Limb (tissue), 2 donors: ENCODE measurements at regions not wholly inside any gene's neighbourhood (a gene's known extent, or its start where the extent isn't known, plus 50 kb on each side); places are given as distances from the start of the nearest gene placed in this dataset.

Source experiments
- DNase-seq, 2 donors: peaks; one replicate each; pipeline ENCODE4 v3.0.0-alpha.2; 2016; ENCODE audit errors: extremely low spot score in 2 of 2

GRCh38 chr2:33806041-33806440, 206.9 kb upstream of the FAM98A start:
- no peak for DNase-seq

GRCh38 chr2:33804155-33804554, 205.1 kb upstream of the FAM98A start:
- DNase-seq = no peak

GRCh38 chr2:33796511-33796910, 197.4 kb upstream of the FAM98A start:
- DNase-seq = no peak

- no peak for DNase-seq
Observed at GRCh38 chr2:33791625-33792024, 192.5 kb upstream of the FAM98A start.

- DNase-seq = no peak
Observed at GRCh38 chr2:33788044-33788443, 188.9 kb upstream of the FAM98A start.

GRCh38 chr2:33786881-33787280, 187.8 kb upstream of the FAM98A start:
- no peak for DNase-seq

GRCh38 chr2:33785201-33786106, 186.4 kb upstream of the FAM98A start:
- DNase-seq = no peak

- DNase-seq = no peak
Observed at GRCh38 chr2:33784488-33784887, 185.4 kb upstream of the FAM98A start.

GRCh38 chr2:33782395-33783230, 183.5 kb upstream of the FAM98A start:
- no peak for DNase-seq

GRCh38 chr2:33777786-33778185, 178.7 kb upstream of the FAM98A start:
- no peak for DNase-seq

GRCh38 chr2:33775306-33775705, 176.2 kb upstream of the FAM98A start:
- no peak for DNase-seq

- DNase-seq = no peak
Observed at GRCh38 chr2:33770023-33770422, 170.9 kb upstream of the FAM98A start.

- no peak for DNase-seq
Observed at GRCh38 chr2:33766175-33766574, 167.1 kb upstream of the FAM98A start.

GRCh38 chr2:33765122-33765521, 166.0 kb upstream of the FAM98A start:
- DNase-seq = peak in 1 of 2 donors; percentile 9

- no peak for DNase-seq
Observed at GRCh38 chr2:33764551-33764950, 165.5 kb upstream of the FAM98A start.

- DNase-seq = no peak
Observed at GRCh38 chr2:33763671-33764310, 164.7 kb upstream of the FAM98A start.

- DNase-seq = no peak
Observed at GRCh38 chr2:33762636-33763035, 163.5 kb upstream of the FAM98A start.

- no peak for DNase-seq
Observed at GRCh38 chr2:33746208-33746800, 147.2 kb upstream of the FAM98A start.

- no peak for DNase-seq
Observed at GRCh38 chr2:33735096-33735495, 136.0 kb upstream of the FAM98A start.

- no peak for DNase-seq
Observed at GRCh38 chr2:33730804-33731203, 131.7 kb upstream of the FAM98A start.

- no peak for DNase-seq
Observed at GRCh38 chr2:33730193-33730592, 131.1 kb upstream of the FAM98A start.

GRCh38 chr2:33729353-33729752, 130.3 kb upstream of the FAM98A start:
- no peak for DNase-seq
